ENCODE measurements at regions not wholly inside any gene's neighbourhood (a gene's known extent, or its start where the extent isn't known, plus 50 kb on each side); places are given as distances from the start of the nearest gene placed in this dataset.

GRCh38 chr15:66850078-66850991, 148.3 kb downstream of the SMAD6 start:
- Mint-ChIP-seq H3K9me3 (ENCODE audit: unreplicated experiment) (no peaks in the 10 kb centered on the region), H3K4me1 (ENCODE audit: unreplicated experiment) (peaks cover 2% of the 10 kb centered on the region), H3K27me3 (ENCODE audit: unreplicated experiment) (peaks cover 1% of the 10 kb centered on the region), H3K27ac (ENCODE audit: unreplicated experiment) (no peak overlapping the region), H3K4me3 (ENCODE audit: unreplicated experiment) (no peak overlapping the region), H3K36me3 (ENCODE audit: low read depth, unreplicated experiment) (no peaks in the 10 kb centered on the region)
- no peak for DNase-seq (ENCODE audit: low spot score)
- TF ChIP-seq CTCF (IDR thresholded peaks at IDR 0.05; ENCODE audit: unreplicated experiment) = no peak

GRCh38 chr15:66850996-66851310, 148.9 kb downstream of the SMAD6 start:
- no peaks in the 10 kb centered on the region for H3K9me3 Mint-ChIP-seq (ENCODE audit: unreplicated experiment)
- H3K36me3 Mint-ChIP-seq (ENCODE audit: low read depth, unreplicated experiment) = no peaks in the 10 kb centered on the region
- no peak for DNase-seq (ENCODE audit: low spot score)
- TF ChIP-seq CTCF (IDR thresholded peaks at IDR 0.05; ENCODE audit: unreplicated experiment) = no peak
- peaks cover 2% of the 10 kb centered on the region for H3K4me1 Mint-ChIP-seq (ENCODE audit: unreplicated experiment)
- H3K27ac Mint-ChIP-seq (ENCODE audit: unreplicated experiment) = no peak overlapping the region
- H3K4me3 Mint-ChIP-seq (ENCODE audit: unreplicated experiment) = no peak overlapping the region
- H3K27me3 Mint-ChIP-seq (ENCODE audit: unreplicated experiment) = peaks cover 1% of the 10 kb centered on the region

- Mint-ChIP-seq H3K27me3 (ENCODE audit: unreplicated experiment) (peaks cover 1% of the 10 kb centered on the region), H3K4me1 (ENCODE audit: unreplicated experiment) (peaks cover 2% of the 10 kb centered on the region), H3K9me3 (ENCODE audit: unreplicated experiment) (no peaks in the 10 kb centered on the region), H3K4me3 (ENCODE audit: unreplicated experiment) (no peak overlapping the region), H3K27ac (ENCODE audit: unreplicated experiment) (no peak overlapping the region), H3K36me3 (ENCODE audit: low read depth, unreplicated experiment) (no peaks in the 10 kb centered on the region)
- peak; percentile 88 for DNase-seq (ENCODE audit: low spot score)
- TF ChIP-seq CTCF (IDR thresholded peaks at IDR 0.05; ENCODE audit: unreplicated experiment) = peak; percentile 93
Observed at GRCh38 chr15:66851311-66852063, 149.5 kb downstream of the SMAD6 start.

GRCh38 chr15:66852064-66852905, 150.2 kb downstream of the SMAD6 start:
- no peak overlapping the region for H3K27ac Mint-ChIP-seq (ENCODE audit: unreplicated experiment)
- DNase-seq (ENCODE audit: low spot score) = no peak

More at GRCh38 chr15:66852064-66852905, 150.2 kb downstream of the SMAD6 start:
- no peaks in the 10 kb centered on the region for H3K9me3 Mint-ChIP-seq (ENCODE audit: unreplicated experiment)
- peaks cover 2% of the 10 kb centered on the region for H3K4me1 Mint-ChIP-seq (ENCODE audit: unreplicated experiment)
- no peaks in the 10 kb centered on the region for H3K36me3 Mint-ChIP-seq (ENCODE audit: low read depth, unreplicated experiment)
- no peak overlapping the region for H3K4me3 Mint-ChIP-seq (ENCODE audit: unreplicated experiment)
- TF ChIP-seq CTCF (IDR thresholded peaks at IDR 0.05; ENCODE audit: unreplicated experiment) = no peak
- peaks cover 1% of the 10 kb centered on the region for H3K27me3 Mint-ChIP-seq (ENCODE audit: unreplicated experiment)

Data from endothelial cell (in vitro differentiated cells).